ENCODE measurements at regions not wholly inside any gene's neighbourhood (a gene's known extent, or its start where the extent isn't known, plus 50 kb on each side); places are given as distances from the start of the nearest gene placed in this dataset.

GRCh38 chr12:86523844-86524243, 267.7 kb upstream of the MGAT4C start:
- no peak overlapping the region for H3K4me3 Mint-ChIP-seq
- H3K27me3 Mint-ChIP-seq = no peaks in the 10 kb centered on the region
- ATAC-seq (no peak), DNase-seq (no peak)
- no peaks in the 10 kb centered on the region for H3K4me1 Mint-ChIP-seq
- no peak overlapping the region for H3K27ac Mint-ChIP-seq
- H3K9me3 Mint-ChIP-seq = peaks cover 42 to 49% of the 10 kb centered on the region in 2 donors

DNA sequence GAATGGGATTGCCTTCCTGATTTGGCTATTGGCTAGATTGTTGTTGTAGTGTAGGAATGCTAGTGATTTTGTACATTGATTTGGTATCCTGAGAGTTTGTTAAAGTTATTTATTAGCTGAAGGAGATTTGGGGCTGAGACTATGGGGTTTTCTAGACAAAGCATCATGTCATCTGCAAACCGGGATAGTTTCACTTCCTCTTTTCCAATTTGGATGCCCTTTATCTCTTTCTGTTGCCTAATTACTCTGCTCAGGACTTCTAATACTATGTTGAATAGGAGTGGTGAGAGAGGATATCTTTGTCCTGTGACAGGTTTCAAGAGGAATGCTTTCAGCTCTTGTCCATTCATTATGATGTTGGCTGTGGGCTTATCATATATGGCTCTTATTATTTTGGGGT, 265.7 kb upstream of the MGAT4C start:
- no peak overlapping the region for H3K4me3 Mint-ChIP-seq
- DNase-seq (no peak), ATAC-seq (no peak)
- H3K4me1 Mint-ChIP-seq = no peaks in the 10 kb centered on the region
- no peaks in the 10 kb centered on the region for H3K27me3 Mint-ChIP-seq
- peaks cover 42 to 49% of the 10 kb centered on the region in 2 donors for H3K9me3 Mint-ChIP-seq
- H3K27ac Mint-ChIP-seq = no peak overlapping the region

- Mint-ChIP-seq H3K27ac (no peak overlapping the region), H3K4me3 (no peak overlapping the region), H3K9me3 (peaks cover 5 to 7% of the 10 kb centered on the region in 2 donors), H3K4me1 (no peaks in the 10 kb centered on the region), H3K27me3 (no peaks in the 10 kb centered on the region)
- ATAC-seq = no peak
- no peak for DNase-seq
These were observed 257.0 kb upstream of the MGAT4C start for GRCh38 chr12:86513226-86513625.

DNA sequence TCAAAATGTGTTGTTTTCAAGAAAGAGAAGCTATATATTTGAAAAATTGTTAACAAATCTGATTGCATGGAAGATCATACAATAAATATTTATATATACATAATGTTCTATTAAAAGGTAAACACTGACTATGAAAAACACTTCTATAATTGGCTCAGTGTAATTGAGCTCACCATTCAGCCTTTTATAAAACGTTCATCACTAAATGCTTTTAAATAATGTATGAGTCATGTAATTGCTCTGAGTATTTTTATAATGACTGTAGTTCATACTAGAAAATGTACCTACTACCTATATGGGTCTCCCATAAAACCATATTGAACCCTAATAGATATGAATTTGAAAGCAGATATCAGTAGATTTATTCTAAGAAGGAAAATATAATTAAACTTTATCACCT, 240.4 kb upstream of the MGAT4C start:
- H3K4me3 Mint-ChIP-seq = no peak overlapping the region
- H3K9me3 Mint-ChIP-seq = peaks cover 0 to 5% of the 10 kb centered on the region in 2 donors
- no peaks in the 10 kb centered on the region for H3K27me3 Mint-ChIP-seq
- no peak for DNase-seq
- no peak overlapping the region for H3K27ac Mint-ChIP-seq
- H3K4me1 Mint-ChIP-seq = no peaks in the 10 kb centered on the region
- ATAC-seq = no peak

DNA sequence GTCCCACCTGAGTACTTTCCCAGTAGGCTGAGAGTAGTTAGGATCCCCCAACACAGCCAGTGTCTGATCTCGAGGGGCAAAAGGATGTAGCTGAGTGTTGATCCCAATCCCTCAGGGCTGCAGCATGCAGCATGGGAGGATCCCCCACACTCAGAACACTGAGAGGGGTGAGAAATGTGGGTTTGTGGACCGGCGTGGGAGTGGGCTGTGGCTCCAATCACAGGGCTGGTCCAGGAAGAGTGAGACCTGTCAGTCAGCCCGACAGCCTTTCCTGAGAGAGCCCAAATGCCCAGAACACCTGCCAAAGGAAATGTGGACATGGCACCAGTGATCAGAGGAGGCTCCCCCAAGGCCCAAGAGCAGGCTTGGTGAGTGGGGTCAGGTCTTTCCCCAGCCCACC, 228.3 kb upstream of the MGAT4C start:
- Mint-ChIP-seq H3K9me3 (peaks cover 0 to 10% of the 10 kb centered on the region in 2 donors), H3K4me1 (no peaks in the 10 kb centered on the region), H3K27ac (no peak overlapping the region), H3K4me3 (no peak overlapping the region), H3K27me3 (no peaks in the 10 kb centered on the region)
- DNase-seq (no peak), ATAC-seq (no peak)

DNA sequence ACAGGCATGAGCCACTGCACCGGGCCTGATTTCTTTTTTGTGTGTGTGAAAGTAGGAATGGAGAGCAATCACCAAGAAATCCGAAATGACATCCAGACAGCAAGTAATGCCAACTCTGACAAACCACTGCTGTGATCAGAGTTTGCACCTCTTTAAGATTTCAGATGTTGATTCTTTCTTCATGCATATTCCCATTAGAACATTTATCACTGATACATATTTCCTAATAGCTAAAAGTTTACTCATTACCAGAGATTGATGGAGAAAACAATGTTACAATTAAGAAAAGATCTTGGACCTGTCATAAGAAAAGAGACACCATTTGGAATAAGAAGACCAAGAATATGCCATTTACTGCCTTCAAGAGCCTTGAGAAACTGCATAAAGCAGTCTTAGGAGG, 217.0 kb upstream of the MGAT4C start:
- Mint-ChIP-seq H3K4me1 (no peaks in the 10 kb centered on the region), H3K9me3 (peaks cover 0 to 5% of the 10 kb centered on the region in 2 donors), H3K27me3 (no peaks in the 10 kb centered on the region), H3K4me3 (no peak overlapping the region), H3K27ac (no peak overlapping the region)
- DNase-seq (no peak), ATAC-seq (no peak)

- DNase-seq (no peak), ATAC-seq (no peak)
- Mint-ChIP-seq H3K27ac (no peak overlapping the region), H3K4me3 (no peak overlapping the region), H3K4me1 (no peaks in the 10 kb centered on the region), H3K9me3 (no peaks in the 10 kb centered on the region), H3K27me3 (no peaks in the 10 kb centered on the region)
These were observed 200.6 kb upstream of the MGAT4C start for GRCh38 chr12:86456776-86457175.

- Mint-ChIP-seq H3K27me3 (no peaks in the 10 kb centered on the region), H3K4me1 (no peaks in the 10 kb centered on the region), H3K9me3 (no peaks in the 10 kb centered on the region), H3K27ac (no peak overlapping the region), H3K4me3 (no peak overlapping the region)
- no peak for ATAC-seq
- no peak for DNase-seq
These were observed 200.1 kb upstream of the MGAT4C start for GRCh38 chr12:86456241-86456640.

- Mint-ChIP-seq H3K9me3 (peaks cover 0 to 10% of the 10 kb centered on the region in 2 donors), H3K27me3 (no peaks in the 10 kb centered on the region), H3K4me1 (no peaks in the 10 kb centered on the region), H3K27ac (no peak overlapping the region), H3K4me3 (no peak overlapping the region)
- ATAC-seq (no peak), DNase-seq (no peak)
These were observed 189.2 kb upstream of the MGAT4C start for GRCh38 chr12:86445356-86445755.

GRCh38 chr12:86435053-86435452, 178.9 kb upstream of the MGAT4C start:
- Mint-ChIP-seq H3K27me3 (no peaks in the 10 kb centered on the region), H3K27ac (no peak overlapping the region), H3K4me1 (no peaks in the 10 kb centered on the region), H3K4me3 (no peak overlapping the region), H3K9me3 (peaks cover 19 to 22% of the 10 kb centered on the region in 2 donors)
- ATAC-seq = no peak
- DNase-seq = no peak

GRCh38 chr12:86429824-86430223, 173.6 kb upstream of the MGAT4C start:
- peaks cover 20 to 21% of the 10 kb centered on the region in 2 donors for H3K9me3 Mint-ChIP-seq
- no peaks in the 10 kb centered on the region for H3K4me1 Mint-ChIP-seq
- ATAC-seq (no peak), DNase-seq (no peak)
- H3K4me3 Mint-ChIP-seq = no peak overlapping the region
- no peak overlapping the region for H3K27ac Mint-ChIP-seq
- H3K27me3 Mint-ChIP-seq = no peaks in the 10 kb centered on the region

- Mint-ChIP-seq H3K4me3 (no peak overlapping the region), H3K4me1 (no peaks in the 10 kb centered on the region), H3K27me3 (no peaks in the 10 kb centered on the region), H3K9me3 (peaks cover 0 to 5% of the 10 kb centered on the region in 2 donors), H3K27ac (no peak overlapping the region)
- DNase-seq = no peak
- ATAC-seq = no peak
These were observed 165.1 kb upstream of the MGAT4C start for GRCh38 chr12:86421333-86421732.

DNA sequence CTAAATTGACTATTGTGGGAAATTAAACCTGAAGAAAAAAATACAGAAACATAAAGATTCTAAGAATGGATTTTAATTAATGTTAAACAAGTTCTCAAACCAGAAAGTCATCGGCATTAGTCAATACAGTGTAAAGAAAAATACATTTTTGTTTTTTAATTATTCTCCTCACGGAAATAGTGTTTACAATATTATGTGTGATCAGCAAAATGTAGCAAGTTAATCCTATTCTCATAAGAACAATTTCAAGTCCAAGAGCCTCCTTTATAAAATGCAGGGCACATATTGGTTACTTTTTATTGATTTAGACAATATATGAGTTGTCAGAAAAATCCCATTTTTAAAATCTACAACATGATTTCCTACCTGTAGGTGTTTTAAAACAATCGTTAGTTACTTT, 158.0 kb upstream of the MGAT4C start:
- DNase-seq (no peak), ATAC-seq (no peak)
- H3K4me3 Mint-ChIP-seq = no peak overlapping the region
- no peaks in the 10 kb centered on the region for H3K4me1 Mint-ChIP-seq
- H3K9me3 Mint-ChIP-seq = peaks cover 18 to 24% of the 10 kb centered on the region in 2 donors
- H3K27ac Mint-ChIP-seq = no peak overlapping the region
- H3K27me3 Mint-ChIP-seq = no peaks in the 10 kb centered on the region

DNA sequence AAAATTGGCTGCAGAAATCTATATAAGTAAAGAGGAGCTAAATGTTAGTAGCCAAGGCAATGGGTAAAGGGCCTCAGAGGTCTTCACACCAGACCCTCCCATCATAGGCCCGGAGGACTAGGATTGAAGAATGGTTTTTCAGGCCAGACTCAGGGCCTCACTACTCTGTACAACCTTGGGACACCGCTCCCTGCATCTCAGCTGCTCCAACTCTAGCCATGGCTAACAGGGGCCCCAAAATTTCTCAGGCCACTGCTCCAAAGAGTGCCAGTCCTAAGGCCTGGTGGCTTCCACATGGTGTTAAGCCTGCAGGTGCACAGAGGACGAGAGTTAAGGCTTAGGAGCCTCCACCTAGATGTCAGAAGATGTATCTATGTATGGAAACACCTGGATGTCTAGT, 155.5 kb upstream of the MGAT4C start:
- Mint-ChIP-seq H3K4me3 (no peak overlapping the region), H3K4me1 (no peaks in the 10 kb centered on the region), H3K27me3 (no peaks in the 10 kb centered on the region), H3K9me3 (peaks cover 18 to 24% of the 10 kb centered on the region in 2 donors), H3K27ac (no peak overlapping the region)
- no peak for ATAC-seq
- DNase-seq = no peak

- Mint-ChIP-seq H3K27ac (no peak overlapping the region), H3K4me1 (no peaks in the 10 kb centered on the region), H3K27me3 (no peaks in the 10 kb centered on the region), H3K9me3 (peaks cover 8 to 15% of the 10 kb centered on the region in 2 donors), H3K4me3 (no peak overlapping the region)
- ATAC-seq = no peak
- DNase-seq = no peak
These were observed 151.5 kb upstream of the MGAT4C start for GRCh38 chr12:86407620-86408208.

GRCh38 chr12:86389949-86390348, 133.8 kb upstream of the MGAT4C start:
- Mint-ChIP-seq H3K27me3 (no peaks in the 10 kb centered on the region), H3K4me1 (no peaks in the 10 kb centered on the region), H3K4me3 (no peak overlapping the region), H3K9me3 (peaks cover 0 to 5% of the 10 kb centered on the region in 2 donors), H3K27ac (no peak overlapping the region)
- DNase-seq = no peak
- no peak for ATAC-seq

- no peak for ATAC-seq
- peaks cover 4 to 16% of the 10 kb centered on the region in 2 donors for H3K9me3 Mint-ChIP-seq
- DNase-seq = no peak
- H3K4me1 Mint-ChIP-seq = no peaks in the 10 kb centered on the region
- H3K4me3 Mint-ChIP-seq = no peak overlapping the region
- H3K27me3 Mint-ChIP-seq = no peaks in the 10 kb centered on the region
- no peak overlapping the region for H3K27ac Mint-ChIP-seq
These were observed 131.5 kb upstream of the MGAT4C start for GRCh38 chr12:86387591-86388145.
